BJ (cell line): ENCODE measurements at regions not wholly inside any gene's neighbourhood (a gene's known extent, or its start where the extent isn't known, plus 50 kb on each side); places are given as distances from the start of the nearest gene placed in this dataset. TPM values are rescaled to one million over a fixed set of nuclear protein-coding genes. Genes with fewer than 3 reads are reported as not detected.

Experiments
- CTCF ChIA-PET: fragments of 350-600 bp; formaldehyde crosslinking; extraction: SDS; loops from one replicate; lab custom pipeline; 2021; ENCODE audit warnings: antibody characterized with exemption, inconsistent platforms; lab: Yijun Ruan, JAX
- POLR2A ChIA-PET: fragments of 300-600 bp; sonication (Branson Sonifier 250); formaldehyde crosslinking; extraction: SDS; loops from one replicate; lab custom pipeline; 2021; ENCODE audit warnings: antibody characterized with exemption; lab: Charles Lee
- DNase-seq: peaks from one replicate; pipeline ENCODE4 v3.0.0-alpha.2; 2011; ENCODE audit warnings: low read depth
- H3K27me3 ChIP-seq: 2 replicates; pipeline ENCODE4 v1.6.0; 2011; ENCODE audit warnings: low read length; ENCODE audit not compliant: control insufficient read depth, insufficient read depth
- H3K36me3 ChIP-seq: 2 replicates; pipeline ENCODE4 v1.5.1; 2011; ENCODE audit warnings: low read length; ENCODE audit not compliant: control insufficient read depth, insufficient read depth
- H3K4me3 ChIP-seq: 2 replicates; pipeline ENCODE4 v1.5.1; 2011; ENCODE audit warnings: low read depth, mild to moderate bottlenecking, control low read depth, low read length
- CTCF ChIP-seq: IDR thresholded peaks from 2 replicates; pipeline ENCODE4 v1.5.1; 2011; ENCODE audit warnings: low read depth, mild to moderate bottlenecking, control low read depth, inconsistent platforms, low read length, moderate library complexity; ENCODE audit not compliant: insufficient read depth
- small RNA-seq: library from RNA; depleted of rRNA; stranded (forward); fragments of <200 nt; gene quantifications from one replicate; pipeline ENCODE3, GENCODE V24; 2012; ENCODE audit warnings: low replicate concordance, low read depth; ENCODE audit not compliant: insufficient read length

- TF ChIP-seq CTCF, result no peak
- ChIA-PET CTCF (no interaction called here), POLR2A (no interaction called here)
These were observed 219.8 kb upstream of the AMIGO2 start for GRCh38 chr12:47299586-47299985.

GRCh38 chr12:47297993-47298392 lies 218.2 kb upstream of the AMIGO2 start:
- no peak for TF ChIP-seq CTCF
- no peak for DNase-seq
- CTCF ChIA-PET, result interaction anchor here (2.0 kb wide), 1 partner anchor 9 kb away, joined by 6 read pairs; no protein-coding TSS in a partner anchor
- H3K36me3 ChIP-seq, result no peaks in the 10 kb centered on the region
- H3K27me3 ChIP-seq, result no peaks in the 10 kb centered on the region
- POLR2A ChIA-PET, result no interaction called here
- H3K4me3 ChIP-seq, result no peak overlapping the region

More at GRCh38 chr12:47299586-47299985, 219.8 kb upstream of the AMIGO2 start:
- no peak for DNase-seq
- no peaks in the 10 kb centered on the region for H3K36me3 ChIP-seq
- H3K27me3 ChIP-seq, result no peaks in the 10 kb centered on the region
- no peak overlapping the region for H3K4me3 ChIP-seq

GRCh38 chr12:47296828-47297227 lies 217.1 kb upstream of the AMIGO2 start:
- TF ChIP-seq CTCF, result no peak
- POLR2A ChIA-PET, result no interaction called here
- no peak overlapping the region for H3K4me3 ChIP-seq
- no peaks in the 10 kb centered on the region for H3K27me3 ChIP-seq
- no peaks in the 10 kb centered on the region for H3K36me3 ChIP-seq
- DNase-seq, result no peak
- CTCF ChIA-PET, result interaction anchor here (2.0 kb wide), 1 partner anchor 10 kb away, joined by 6 read pairs; no protein-coding TSS in a partner anchor

- Histone ChIP-seq H3K4me3 (no peak overlapping the region), H3K27me3 (no peaks in the 10 kb centered on the region), H3K36me3 (no peaks in the 10 kb centered on the region)
- no peak for DNase-seq
- POLR2A ChIA-PET, result no interaction called here
- no peak for TF ChIP-seq CTCF
- CTCF ChIA-PET, result no interaction called here
These were observed 213.6 kb upstream of the AMIGO2 start for GRCh38 chr12:47293406-47293805.

- H3K36me3 ChIP-seq, result no peaks in the 10 kb centered on the region
- H3K4me3 ChIP-seq, result no peak overlapping the region
- no peaks in the 10 kb centered on the region for H3K27me3 ChIP-seq
- DNase-seq, result no peak
- no peak for TF ChIP-seq CTCF
- CTCF ChIA-PET, result no interaction called here
- POLR2A ChIA-PET, result no interaction called here
These were observed 206.9 kb upstream of the AMIGO2 start for GRCh38 chr12:47286676-47287075.

Small RNAs in the stretch of these regions (small RNA-seq; reads per million reads assigned to genes)
- gene AC004486.1 (not detected), gene MIR4494 (not detected), gene RF00264 (not detected)
